BE2C (cell line): ENCODE measurements at regions not wholly inside any gene's neighbourhood (a gene's known extent, or its start where the extent isn't known, plus 50 kb on each side); places are given as distances from the start of the nearest gene placed in this dataset.

Experiments
- DNase-seq: peaks from one replicate; pipeline ENCODE4 v3.0.0-alpha.2; 2020
- H3K27me3 ChIP-seq: fragments of 250-450 bp; sonication (Bioruptor Pico); 2 replicates; pipeline ENCODE4 v1.5.1; 2020; ENCODE audit warnings: mild to moderate bottlenecking
- H3K36me3 ChIP-seq: fragments of 250-450 bp; sonication (Bioruptor Pico); 2 replicates; pipeline ENCODE4 v1.5.1; 2020; ENCODE audit warnings: mild to moderate bottlenecking
- H3K4me1 ChIP-seq: fragments of 250-450 bp; sonication (Bioruptor Pico); 2 replicates; pipeline ENCODE4 v1.5.1; 2020
- H3K4me3 ChIP-seq: 2 replicates; pipeline ENCODE4 v1.5.1; 2011; ENCODE audit warnings: low read depth, low read length
- H3K9me3 ChIP-seq: fragments of 250-450 bp; sonication (Bioruptor Pico); 2 replicates; pipeline ENCODE4 v1.5.1; 2020
- CTCF ChIP-seq: IDR thresholded peaks from 2 replicates; pipeline ENCODE4 v1.5.1; 2012; ENCODE audit warnings: mild to moderate bottlenecking, low read depth, low read length

GRCh38 chr9:113701774-113702755 is 174.0 kb upstream of the ZNF618 start:
- no peak for TF ChIP-seq CTCF
- H3K9me3 ChIP-seq = no peaks in the 10 kb centered on the region
- DNase-seq = no peak

DNA sequence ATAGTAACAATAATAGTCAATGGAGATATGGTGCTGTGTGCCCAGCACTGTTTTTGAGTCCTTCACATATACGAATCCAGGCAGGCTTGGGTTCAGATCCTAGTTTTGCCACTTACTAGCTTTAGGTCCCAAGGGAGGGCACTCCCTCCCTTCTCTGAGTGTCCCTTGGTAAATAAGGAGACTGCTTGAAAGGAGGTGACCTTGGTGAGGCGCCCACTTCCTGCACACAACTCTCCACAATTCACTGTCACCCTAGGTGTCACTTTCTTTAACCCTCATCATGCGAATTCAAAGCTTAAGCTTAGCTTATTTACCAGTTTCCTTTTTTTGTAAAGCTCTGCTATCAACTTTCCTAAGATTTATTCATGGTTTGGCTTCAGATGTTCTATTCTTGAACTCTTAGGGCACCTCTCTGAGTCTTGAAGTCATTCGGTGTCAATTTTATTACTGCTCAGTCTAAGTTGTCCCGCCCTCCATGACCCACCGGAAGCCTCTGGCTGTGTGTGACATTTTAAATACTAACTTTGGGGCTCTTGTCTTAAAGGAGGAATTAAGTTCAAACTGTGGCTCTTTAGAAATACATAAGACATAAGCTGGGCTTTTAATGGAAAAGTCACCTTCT is 170.7 kb upstream of the ZNF618 start:
- H3K4me3 ChIP-seq = no peak overlapping the region
- no peak for DNase-seq
- TF ChIP-seq CTCF = no peak
- H3K36me3 ChIP-seq = no peaks in the 10 kb centered on the region
- no peaks in the 10 kb centered on the region for H3K27me3 ChIP-seq
- no peaks in the 10 kb centered on the region for H3K4me1 ChIP-seq
- no peaks in the 10 kb centered on the region for H3K9me3 ChIP-seq

More at GRCh38 chr9:113701774-113702755, 174.0 kb upstream of the ZNF618 start:
- no peaks in the 10 kb centered on the region for H3K36me3 ChIP-seq
- H3K27me3 ChIP-seq = no peaks in the 10 kb centered on the region
- no peaks in the 10 kb centered on the region for H3K4me1 ChIP-seq
- H3K4me3 ChIP-seq = no peak overlapping the region

DNA sequence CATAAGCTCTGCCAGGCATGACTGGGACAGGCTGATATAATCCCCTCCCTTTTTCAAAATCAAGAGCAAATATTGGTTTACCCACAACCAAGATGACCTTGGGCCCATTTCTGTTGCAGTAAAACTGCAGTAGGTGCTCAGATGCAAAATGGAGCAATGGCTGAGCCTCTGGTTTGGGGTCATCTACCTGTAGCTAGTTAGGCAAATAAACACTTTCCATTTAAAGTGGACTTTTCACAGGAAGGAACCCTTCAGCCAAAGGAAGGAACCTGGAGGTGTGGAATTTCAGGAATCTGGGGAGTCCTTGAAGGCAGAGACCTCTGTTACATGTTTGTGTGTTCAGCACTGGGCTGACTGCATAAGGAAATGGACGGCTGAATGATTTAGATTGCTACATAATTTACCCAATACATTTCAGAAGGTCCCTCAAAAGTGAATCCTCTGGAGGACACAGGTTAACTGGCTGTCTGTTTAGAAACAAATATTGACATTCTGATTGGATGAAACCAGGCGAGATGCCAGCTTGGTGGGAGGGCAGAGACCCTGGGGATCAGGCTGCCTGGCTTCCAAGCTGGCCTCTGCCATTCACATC is 170.1 kb upstream of the ZNF618 start:
- H3K27me3 ChIP-seq = no peaks in the 10 kb centered on the region
- no peaks in the 10 kb centered on the region for H3K9me3 ChIP-seq
- no peak for DNase-seq
- TF ChIP-seq CTCF = no peak
- H3K4me1 ChIP-seq = no peaks in the 10 kb centered on the region
- no peak overlapping the region for H3K4me3 ChIP-seq
- H3K36me3 ChIP-seq = no peaks in the 10 kb centered on the region

DNA sequence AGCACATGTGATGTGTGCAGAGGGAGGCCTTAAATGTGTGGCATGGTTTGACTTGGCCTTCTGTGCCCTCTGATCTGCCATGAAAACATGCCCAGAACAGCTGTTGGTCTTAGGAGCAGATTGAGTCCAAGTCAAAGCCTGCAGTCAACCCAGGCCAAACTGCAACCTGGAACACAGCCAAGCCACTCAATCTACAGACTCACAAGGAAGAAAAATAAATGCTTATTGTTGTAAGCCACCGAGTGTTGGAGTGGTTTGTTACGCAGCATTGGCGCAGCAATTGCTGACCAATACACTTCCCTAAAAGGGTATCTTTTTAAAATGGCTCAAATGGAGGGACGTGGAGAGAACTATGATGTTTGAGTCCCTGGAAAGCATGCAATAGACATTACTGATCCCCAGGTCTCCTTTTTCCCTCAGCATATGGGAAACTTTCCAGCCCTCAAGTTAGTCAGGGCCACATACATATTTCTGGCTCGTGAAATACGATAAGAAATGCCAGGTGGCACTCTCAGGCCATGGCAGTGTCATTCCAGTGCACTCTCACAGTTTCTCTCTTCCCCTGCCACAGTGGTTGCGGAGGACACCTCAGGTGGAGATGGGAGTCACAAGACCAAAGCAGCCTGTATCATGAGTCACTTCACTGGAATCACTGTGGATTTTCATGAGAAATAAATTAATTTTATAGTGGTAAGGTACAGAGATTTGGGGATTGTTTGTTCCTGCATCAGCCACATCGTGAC is 168.0 kb upstream of the ZNF618 start:
- no peak overlapping the region for H3K4me3 ChIP-seq
- no peak for TF ChIP-seq CTCF
- no peak for DNase-seq
- H3K27me3 ChIP-seq = no peaks in the 10 kb centered on the region; the same call in 1 of the 2 replicates
- H3K9me3 ChIP-seq = no peaks in the 10 kb centered on the region
- no peaks in the 10 kb centered on the region for H3K36me3 ChIP-seq
- no peaks in the 10 kb centered on the region for H3K4me1 ChIP-seq

DNA sequence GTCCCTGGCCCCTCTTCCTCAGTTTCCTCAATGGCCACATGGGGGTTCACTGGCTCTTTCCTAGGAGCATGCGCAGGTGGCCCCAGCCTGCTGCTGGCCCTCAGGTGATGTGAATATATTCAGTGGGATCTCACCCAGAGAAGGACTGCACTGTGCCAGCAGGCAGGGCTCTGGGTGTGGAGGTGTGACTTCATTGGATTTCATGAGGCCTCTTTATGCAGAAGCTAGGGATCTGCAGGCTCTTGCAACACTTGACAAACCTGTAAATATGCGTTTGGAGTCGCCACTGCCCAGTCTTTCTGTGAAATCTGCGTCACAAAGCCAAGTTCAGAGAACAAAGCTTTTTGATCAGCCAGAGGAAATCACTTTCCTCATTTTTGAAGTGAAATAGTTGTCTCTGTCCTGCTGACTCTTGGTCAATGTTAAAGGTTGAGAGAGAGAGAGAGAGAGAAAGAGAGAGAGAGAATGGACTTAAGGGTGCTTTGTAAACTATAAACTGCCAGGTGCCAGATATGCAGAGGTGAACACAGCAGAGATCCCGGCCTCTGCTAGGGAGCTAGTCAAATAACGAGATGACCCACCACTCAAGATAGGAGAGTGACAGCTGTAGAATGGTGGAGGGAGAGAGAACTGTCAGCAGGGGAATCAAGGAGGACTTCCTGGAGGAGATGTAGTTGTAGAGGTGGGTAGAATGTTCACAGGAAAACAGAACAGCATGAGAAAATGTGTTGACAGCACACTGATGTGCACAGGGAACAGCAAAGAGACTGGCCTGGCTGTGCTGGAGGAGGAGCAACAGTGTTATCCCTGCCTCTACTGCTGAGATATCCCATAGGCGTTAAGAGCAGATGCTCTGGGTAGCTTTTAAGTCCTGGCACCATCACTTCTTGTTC is 167.0 kb upstream of the ZNF618 start:
- no peak for DNase-seq

More for the DNA sequence above, 167.0 kb upstream of the ZNF618 start:
- no peak for TF ChIP-seq CTCF
- Histone ChIP-seq H3K4me3 (no peak overlapping the region), H3K4me1 (no peaks in the 10 kb centered on the region), H3K27me3 (no peaks in the 10 kb centered on the region; the same call in 1 of the 2 replicates), H3K36me3 (no peaks in the 10 kb centered on the region), H3K9me3 (no peaks in the 10 kb centered on the region)
